ENCODE measurements at regions not wholly inside any gene's neighbourhood (a gene's known extent, or its start where the extent isn't known, plus 50 kb on each side); places are given as distances from the start of the nearest gene placed in this dataset.
"Not testable (repeated sequence)": the region's sequence is repeated elsewhere in the genome, so short reads cannot be mapped to it uniquely, and the experiment has no call there.

DNA sequence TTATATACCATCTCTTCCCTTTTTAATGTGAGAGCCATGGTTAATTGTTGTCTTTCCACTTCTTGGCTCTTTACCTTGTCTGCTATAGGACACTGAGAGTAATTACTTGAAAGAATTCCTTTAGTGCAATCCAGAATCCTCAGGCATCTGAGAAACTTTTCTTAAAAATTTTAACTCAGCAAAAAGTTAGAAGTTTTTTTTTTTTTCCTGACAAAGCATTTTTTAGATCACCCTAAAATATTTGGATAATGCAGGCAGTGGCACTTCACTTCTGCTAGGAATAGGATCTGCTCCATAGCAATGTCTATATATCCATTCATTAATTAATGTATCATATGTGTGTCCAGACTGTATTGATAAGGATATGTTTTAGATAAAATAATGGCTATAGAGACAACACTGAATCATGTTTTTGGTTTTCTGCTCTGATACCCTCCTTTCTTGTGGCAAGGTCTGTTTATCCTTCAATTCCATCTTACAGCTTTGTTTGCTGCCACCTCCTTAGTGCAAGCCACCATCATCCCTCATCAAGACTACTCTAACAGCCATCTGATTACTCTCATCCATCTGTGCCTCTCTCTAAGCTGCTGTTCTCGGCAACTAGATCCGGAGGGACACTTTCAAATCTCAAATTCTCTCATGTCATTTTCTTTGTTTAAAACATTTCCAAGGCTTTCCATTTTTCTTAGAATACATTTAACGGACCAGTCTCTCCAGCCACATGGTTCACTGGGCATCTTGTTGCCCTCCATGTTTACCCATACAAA lies 563.5 kb downstream of the EDEM1 start:
- DNase-seq (ENCODE audit: low read depth in 3 of 3), result no peak

DNA sequence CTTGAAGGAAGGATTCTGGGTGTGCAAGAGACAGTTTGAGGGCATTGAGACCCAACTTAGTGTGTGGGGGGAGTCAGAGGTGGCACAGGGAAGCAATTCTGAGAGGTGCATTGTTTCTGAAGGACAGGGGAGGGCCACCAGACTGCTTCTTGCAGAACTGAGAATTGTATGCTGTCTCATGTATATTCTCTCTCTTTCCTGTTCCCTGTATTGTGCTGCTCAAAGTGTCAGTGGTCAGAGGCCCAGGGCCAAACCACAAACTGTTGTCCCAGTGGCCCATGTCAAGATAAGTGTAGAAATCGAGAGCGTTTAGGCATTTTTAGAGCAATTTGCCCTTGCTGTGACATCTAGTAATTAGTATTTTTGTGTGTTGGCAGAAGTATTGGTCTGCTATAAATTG lies 567.1 kb downstream of the EDEM1 start:
- no peak for DNase-seq (ENCODE audit: low read depth in 3 of 3)

DNA sequence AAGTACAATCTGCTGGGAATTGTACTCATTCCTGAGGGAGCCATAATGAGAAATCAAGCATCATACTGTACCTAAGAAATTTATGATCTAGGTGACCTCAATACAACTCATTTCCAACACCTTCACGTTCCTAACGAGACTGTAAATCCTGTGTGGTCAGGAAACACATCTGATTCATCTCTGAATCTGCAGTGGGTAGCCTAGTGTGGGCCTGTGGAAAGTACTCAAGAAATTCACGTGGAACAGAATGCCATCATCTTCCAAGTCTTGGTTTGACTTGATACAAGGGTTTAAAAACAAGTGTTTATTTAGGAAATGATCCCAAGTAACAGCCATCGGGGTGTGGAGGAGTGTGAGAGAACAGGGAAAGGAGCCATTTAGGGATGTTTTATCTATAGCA lies 568.9 kb downstream of the EDEM1 start:
- DNase-seq (ENCODE audit: low read depth in 3 of 3), result no peak

DNA sequence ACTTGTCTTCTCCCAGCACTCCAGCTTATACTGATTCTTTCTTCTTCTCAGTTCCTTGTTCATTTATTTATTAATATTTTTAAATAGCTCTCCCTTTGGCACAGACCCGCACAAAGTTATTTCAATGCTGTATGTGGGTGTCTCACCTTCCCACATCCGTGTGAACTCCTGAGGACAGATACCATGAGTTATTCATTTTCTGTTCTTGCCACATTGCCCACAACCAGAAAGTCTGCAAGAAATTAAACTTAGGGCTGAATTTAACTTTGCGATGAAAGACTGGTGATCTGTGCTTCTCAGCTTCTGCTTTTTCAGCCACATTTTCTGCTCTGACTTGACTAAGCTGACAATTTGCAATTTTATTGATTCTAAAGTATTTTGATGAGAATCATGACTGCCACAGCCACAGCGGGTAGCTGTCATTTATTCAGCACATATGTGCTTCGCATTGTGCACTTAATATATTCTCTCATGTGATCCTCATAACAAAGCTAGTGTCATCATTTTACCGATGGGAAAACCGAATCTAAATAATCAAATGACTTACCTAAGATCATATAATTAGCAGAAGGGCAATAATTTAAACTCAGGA lies 569.8 kb downstream of the EDEM1 start:
- DNase-seq (ENCODE audit: low read depth in 3 of 3), result no peak

DNA sequence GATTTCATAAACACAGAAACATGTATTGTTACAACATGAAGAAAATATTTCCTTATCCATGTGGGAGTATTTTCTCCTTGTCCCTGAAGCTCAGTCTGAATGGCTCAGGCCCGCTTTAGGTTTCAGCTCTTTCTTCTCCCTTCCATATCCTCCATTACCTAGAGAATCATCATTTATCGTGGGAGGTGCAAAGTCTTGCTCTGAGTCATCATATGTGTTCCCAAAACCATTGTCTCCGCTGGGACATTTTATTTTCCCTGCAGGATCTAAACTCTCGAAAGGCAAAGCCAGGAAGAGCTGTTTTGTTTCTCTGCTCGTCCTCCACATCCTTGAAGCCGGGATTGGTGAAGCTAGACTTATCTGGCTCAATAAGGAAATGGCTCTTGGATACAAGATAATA lies 571.2 kb downstream of the EDEM1 start:
- DNase-seq (ENCODE audit: low read depth in 3 of 3), result no peak

DNA sequence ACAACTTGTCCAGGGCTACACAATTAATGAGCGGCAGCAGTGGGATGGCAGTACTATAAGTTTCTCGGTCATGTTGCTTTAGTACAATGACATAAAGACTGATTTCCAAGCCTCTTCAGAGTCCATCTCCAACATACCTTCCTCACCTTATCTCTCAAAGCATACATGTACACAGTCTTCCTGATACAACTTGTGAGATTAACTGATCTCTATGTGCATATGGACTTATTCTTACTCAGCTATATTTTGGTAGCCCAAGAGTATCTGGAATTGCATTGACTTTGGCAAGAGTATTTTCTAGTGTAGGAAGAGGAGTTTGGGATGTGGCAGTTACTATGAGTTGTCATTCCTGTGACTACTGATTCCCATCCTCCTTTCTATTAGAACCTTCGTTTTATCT lies 575.0 kb downstream of the EDEM1 start:
- DNase-seq (ENCODE audit: low read depth in 3 of 3), result no peak

DNA sequence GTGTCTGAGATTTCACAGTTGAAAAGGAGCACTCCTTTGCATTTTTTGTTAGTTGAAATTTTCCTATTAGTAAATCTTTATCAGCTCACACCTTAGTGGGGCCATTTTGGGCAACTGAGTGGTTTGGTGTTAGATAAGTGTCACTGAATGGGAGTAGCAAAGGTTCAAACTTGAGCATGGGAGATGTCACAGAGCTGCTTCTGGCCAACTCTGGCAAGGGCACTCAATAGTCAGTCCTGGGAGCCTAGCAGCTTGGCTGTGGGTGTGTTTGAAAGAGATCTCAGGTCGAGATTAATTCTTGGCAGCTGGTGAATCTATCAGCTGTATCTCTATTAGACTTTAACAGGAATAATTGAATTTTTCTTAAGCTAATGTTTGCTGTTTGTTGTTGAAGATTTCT lies 579.3 kb downstream of the EDEM1 start:
- DNase-seq (ENCODE audit: low read depth in 3 of 3), result no peak

DNA sequence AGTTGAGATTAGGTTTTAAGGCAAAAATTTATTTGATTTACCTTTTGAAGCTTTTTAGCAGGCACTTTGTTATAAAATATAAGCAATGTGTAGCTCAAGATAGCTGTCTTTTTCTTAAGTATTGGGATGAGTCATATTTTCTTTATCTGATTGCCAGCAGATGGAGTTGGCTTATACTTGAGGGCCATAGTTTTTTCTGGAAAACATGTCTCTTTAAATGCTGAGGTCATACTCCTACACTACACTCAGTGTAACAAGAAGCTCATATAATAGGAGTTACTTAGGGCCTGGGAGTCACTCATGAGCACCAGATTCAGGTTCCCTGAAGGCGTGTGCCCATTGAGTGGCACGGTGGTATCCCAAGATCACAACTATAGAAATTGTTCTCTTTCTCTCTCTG lies 579.8 kb downstream of the EDEM1 start:
- DNase-seq (ENCODE audit: low read depth in 3 of 3), result no peak

DNA sequence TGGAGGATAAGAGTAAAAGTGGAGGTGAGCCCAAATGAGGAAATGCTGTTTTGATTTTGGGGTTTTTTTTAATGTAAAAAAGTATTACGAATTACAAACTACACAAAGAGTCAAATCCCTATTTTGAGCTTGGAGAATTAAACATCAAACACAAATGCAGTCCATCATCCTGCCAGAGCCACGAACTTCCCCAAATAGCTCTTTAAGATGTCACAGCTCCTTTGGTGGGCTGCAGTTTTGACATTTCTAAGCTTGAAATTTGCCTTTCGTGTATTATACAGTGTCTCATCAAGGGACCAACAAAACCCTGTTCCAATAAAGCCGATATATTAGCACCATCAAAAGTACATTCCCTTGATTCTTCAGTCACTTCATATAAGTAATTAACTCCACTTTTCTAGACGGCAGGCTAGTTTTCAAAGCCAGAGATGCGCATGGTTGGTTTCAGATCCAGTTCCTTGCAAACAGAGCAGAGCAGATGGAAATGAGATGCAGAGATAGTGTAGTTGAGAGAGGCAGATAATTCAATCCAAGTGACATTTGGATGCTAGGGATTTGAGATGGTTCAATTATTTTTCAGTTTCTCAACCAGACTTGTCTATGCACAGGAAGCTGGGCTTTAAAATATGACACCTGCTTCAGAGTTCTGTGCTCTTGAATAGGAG lies 580.9 kb downstream of the EDEM1 start:
- DNase-seq (ENCODE audit: low read depth in 3 of 3), result no peak

DNA sequence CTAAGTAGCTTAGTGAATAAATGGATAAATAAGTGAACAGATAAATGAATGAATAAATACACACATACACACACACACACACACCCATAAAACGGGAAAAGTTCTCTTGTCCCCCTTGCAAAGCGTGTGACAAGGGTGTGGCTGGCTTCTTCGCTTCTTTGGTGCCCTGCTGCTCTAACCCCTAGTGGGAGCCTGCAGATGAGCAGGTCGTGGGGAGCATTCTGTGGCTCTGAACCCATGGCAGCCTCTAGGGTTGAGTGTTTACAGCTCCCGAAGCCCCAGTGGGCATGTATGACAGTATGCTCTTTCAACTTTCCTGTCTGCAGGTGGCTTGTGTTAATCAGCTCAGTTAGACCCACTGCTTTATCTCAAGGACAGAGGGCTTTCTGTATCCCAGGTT lies 582.3 kb downstream of the EDEM1 start:
- no peak for DNase-seq (ENCODE audit: low read depth in 3 of 3)

DNA sequence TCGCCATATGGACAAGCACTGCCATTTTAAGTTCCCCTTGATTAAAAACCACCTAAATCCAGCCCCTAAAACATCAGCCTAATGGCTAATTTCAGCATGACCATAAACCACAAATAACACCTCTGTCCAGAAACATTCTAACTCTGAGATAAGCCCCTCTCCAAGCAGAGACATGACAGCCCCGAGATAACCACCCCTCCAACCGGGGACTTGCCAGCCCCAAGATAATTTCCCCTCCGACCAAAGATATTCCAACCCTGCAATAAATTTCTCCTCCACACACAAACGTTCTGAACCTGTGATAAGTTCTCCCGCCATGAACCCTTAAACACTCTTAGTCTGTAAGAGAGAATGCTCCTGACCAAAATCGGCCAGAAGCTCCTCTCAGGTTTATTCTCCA lies 586.8 kb downstream of the EDEM1 start:
- no peak for DNase-seq (ENCODE audit: low read depth in 3 of 3)

DNA sequence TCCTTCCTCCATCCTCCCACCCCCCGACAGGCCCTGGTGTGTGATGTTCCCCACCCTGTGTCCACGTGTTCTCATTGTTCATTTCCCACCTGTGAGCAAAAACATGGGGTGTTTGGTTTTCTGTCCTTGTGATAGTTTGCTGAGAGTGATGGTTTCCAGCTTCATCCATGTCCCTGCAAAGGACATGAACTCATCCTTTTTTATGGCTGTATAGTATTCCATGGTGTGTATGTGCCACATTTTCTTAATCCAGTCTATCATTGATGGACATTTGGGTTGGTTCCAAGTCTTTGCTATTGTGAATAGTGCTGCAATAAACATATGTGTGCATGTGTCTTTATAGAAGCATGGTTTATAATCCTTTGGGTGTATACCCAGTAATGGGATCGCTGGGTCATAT lies 587.6 kb downstream of the EDEM1 start:
- not testable (repeated sequence) for DNase-seq (ENCODE audit: low read depth in 3 of 3)

DNA sequence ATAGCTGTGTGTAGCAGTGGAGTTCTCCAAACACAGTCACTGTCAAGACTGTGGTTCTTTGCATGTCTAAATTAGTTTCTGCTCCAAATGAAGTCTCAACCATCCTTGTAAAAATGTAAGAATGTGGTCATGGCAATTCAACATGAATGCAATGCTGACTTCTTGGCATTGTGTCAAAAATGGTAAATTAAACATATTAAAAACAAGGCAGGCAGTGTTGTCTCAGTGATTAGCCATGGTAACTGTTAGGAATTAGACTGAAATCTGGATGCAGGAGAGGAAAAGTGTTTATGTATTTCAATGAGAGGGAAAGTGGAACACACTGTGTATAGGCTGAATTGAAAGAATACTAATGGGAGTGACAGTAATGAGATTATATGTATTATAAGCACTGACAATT lies 597.2 kb downstream of the EDEM1 start:
- no peak for DNase-seq (ENCODE audit: low read depth in 3 of 3)

DNA sequence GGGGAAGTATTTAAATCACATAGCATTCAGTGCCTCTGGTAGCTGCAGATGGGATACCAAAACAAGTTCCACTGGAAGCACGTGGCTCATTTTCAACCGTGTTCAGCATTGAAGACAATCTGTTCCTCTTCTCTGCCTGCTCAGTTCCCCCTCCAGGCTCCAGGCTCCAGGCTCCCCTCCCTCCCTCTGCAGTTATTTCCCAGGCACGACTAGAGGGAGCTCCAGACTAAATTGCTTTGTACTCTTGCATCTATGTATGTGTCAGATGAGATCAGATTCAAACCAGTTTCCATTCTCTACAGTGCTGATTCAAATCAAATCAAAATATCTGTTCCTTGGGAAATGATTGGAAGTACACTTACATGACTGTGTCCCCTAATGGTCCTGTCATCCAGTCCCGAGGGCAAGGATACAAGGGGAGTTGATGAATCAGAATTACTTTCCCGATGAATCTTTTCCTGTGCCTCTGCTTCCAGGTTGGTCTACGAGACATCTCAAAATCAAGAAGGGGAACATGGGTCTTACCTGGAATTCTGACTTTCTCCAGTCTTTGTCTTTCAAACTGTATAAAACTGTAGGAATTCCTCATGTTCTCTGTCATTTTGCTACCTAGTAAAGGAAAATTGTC lies 600.5 kb downstream of the EDEM1 start:
- DNase-seq (ENCODE audit: low read depth in 3 of 3), result no peak

DNA sequence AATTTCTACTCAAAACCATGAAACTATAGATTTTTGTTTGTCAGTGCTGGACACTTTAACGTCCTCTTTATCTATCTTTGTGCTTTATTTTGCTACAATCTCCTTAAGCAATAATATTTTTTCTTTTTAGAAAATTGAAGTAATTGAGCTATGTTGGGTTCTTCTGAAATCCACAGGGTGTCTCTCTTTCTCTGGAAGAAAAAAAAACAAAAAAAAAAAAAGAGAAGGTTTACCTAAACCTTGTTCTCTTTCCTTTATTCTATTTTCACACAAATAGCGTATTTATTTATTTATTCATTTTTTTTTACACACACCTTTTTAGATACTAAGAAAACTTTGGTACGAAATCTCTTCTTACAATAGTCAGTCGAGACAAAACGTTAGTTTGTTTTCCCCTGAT lies 601.0 kb downstream of the EDEM1 start:
- no peak for DNase-seq (ENCODE audit: low read depth in 3 of 3)

DNA sequence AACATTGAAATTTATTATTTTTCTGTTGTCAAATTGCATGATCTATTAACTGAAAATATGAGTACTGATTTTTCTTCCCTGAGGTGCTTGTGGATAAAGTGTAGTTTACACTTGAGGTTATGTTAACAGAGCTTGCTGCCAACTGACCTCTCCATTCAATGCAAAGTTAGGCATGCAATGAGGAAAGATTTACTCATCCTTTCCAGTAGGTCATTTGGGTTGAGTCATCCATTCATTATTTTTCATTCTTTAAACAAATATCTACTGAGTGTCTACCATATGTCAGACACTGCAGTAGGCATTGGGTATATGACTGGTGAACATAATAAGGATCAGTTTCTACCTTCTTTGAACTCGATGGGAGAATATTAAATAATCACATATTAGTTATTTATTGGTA lies 604.1 kb downstream of the EDEM1 start:
- DNase-seq (ENCODE audit: low read depth in 3 of 3), result no peak

DNA sequence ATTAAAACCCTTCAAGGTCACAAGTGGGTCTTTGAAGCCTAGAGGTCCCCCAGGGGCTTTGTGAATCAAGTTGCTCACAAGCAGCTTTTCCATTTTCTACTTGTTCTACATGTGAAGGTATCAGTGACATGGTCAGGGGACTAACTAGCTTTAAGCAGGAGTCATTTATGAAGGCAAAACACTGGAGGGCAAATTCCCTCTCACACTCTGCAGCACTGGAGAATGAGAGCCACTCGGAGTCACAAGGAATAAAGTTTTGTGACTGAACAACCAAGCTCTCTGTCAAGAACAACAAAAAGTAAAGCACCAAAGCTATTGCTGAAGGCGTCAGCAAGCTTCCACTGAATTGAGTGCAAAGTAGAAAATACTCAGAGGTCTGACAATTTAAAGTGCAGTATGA lies 609.0 kb downstream of the EDEM1 start:
- DNase-seq (ENCODE audit: low read depth in 3 of 3), result no peak

DNA sequence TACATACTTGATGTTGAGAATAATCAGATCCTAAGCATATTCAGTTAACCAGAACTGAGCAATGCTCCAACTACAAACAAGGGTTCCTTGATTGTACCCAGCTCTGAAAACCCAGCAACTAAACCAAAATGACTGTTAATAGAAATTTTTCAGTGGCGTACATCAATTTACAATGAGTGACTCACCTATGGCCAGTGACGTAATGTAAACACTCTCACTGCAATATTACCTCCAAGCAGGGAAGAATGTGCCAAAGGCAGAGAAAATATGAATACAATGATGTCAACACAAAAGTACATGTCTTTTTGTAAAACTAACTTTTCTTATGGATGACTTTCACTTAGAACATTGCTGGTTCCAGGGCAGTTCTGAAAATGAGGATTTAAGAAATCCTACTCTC lies 611.3 kb downstream of the EDEM1 start:
- DNase-seq (ENCODE audit: low read depth in 3 of 3), result no peak

DNA sequence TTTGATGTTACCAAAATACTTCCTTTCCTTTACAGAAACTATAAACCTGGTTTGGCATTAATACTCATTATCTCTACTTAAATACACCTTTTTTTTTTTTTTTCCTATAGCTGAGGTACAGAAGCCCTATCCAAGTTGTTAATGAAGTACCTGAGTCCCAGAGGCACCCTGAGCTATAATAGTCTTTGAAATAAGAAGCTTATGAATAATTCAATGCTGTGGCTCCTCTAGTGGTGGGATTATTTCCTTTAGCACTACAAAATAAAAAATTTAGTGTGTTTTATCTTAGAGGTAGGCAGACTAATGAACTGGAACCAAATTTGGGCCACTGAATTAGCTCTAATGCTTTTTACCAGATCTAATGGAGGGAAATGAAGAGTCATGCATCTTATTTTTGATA lies 611.9 kb downstream of the EDEM1 start:
- DNase-seq (ENCODE audit: low read depth in 3 of 3), result no peak

DNA sequence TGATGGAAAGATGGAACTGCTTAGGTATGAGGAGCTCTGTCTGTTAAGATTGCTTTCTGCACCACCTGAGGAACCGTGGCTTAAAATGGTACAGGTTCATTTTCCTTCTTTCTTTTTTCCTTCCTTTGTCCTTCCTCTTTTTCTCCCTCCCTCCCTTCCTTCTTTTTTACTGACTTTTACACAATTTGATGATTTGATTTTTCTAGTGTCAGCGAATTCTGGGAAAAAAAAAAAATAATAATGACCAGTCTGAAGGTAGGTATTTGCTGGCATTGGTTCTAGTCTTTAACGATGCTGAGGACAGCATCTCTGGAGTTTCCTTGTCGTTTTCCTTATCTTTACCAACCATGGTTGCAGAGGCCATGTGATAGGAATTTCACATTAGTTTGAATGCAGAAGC lies 613.5 kb downstream of the EDEM1 start:
- no peak for DNase-seq (ENCODE audit: low read depth in 3 of 3)

DNA sequence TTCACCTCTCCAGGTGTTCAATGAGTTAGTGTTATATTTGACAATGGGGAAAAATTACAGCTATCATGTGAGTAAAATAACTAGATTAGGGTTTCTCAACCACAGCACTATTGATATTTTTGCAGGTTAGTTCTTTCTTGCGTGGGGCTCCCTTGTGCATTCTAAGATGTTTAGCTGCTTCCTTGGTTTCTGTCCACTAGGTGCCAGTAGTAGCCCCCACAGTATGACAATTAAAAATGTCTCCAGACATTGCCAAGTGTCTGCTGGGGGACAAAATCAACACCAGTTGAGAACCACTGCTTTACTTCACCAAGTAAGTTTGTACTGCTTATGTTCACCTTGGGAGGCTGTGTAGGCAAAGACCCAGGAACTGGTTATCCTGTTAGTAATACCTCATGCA lies 618.7 kb downstream of the EDEM1 start:
- DNase-seq (ENCODE audit: low read depth in 3 of 3), result no peak

DNA sequence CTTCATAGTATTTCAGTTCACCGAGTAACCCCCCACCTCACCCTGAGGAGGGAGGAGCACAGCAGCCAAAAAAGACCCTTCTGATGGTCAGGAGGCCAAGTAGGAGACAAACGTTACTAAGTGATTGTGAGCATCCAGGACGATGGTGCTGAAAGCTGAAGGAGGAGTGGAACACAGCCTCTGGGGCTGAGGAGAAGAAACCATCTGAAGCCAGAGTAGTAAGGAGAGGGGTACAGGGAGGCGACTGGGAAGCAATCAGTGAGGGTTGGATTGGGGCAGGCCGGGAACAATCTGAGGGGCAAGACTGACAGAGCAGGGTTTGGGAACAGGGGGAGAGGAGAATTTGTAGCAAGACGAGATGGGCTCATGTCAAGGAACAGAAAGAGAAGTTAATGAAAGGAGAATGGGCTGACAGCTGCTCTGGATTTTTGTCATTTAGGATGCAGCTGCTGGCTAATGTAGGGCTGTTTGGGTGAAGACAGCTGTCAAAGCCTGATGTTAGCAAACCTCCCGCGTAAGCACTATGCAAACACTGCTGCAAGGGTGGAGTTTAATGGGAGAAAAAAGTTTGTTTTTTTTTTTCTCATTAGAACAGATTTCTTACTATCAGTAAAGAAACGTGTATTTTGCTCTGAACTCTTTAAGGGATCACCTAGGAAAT lies 622.2 kb downstream of the EDEM1 start:
- no peak for DNase-seq (ENCODE audit: low read depth in 3 of 3)
